HEK293 (cell line): ENCODE measurements at regions not wholly inside any gene's neighbourhood (a gene's known extent, or its start where the extent isn't known, plus 50 kb on each side); places are given as distances from the start of the nearest gene placed in this dataset.

Source experiments
- CTCF ChIA-PET: fragments of 350-600 bp; formaldehyde crosslinking; extraction: SDS; loops from one replicate; lab custom pipeline; 2021; ENCODE audit warnings: antibody characterized with exemption; lab: Yijun Ruan, JAX
- POLR2A ChIA-PET: fragments of 300-600 bp; formaldehyde crosslinking; extraction: SDS; loops from one replicate; lab custom pipeline; 2020; ENCODE audit warnings: antibody characterized with exemption, inconsistent platforms; lab: Yijun Ruan, JAX
- H3K27ac ChIP-seq: fragments of 200-500 bp; sonication (Bioruptor generic); 2 replicates; pipeline ENCODE4 v1.5.1; 2014; ENCODE audit warnings: low read depth, low read length, control low read depth, inconsistent platforms; ENCODE audit errors: extremely low read depth
- H3K36me3 ChIP-seq, 2 experiments: fragments of 200-500 bp in 1 of 2; sonication (Bioruptor generic) in 1 of 2; 1 replicate in 1 of 2; 2 replicates in 1 of 2; pipeline ENCODE4 v1.5.1; 2014 to 2017; ENCODE audit warnings: inconsistent platforms in 2 of 2, low read length in 2 of 2; ENCODE audit not compliant: control insufficient read depth in 2 of 2, insufficient read depth in 1 of 2
- H3K4me1 ChIP-seq: fragments of 200-500 bp; sonication (Bioruptor generic); 2 replicates; pipeline ENCODE4 v1.5.1; 2014; ENCODE audit warnings: mild to moderate bottlenecking, low read length, inconsistent platforms; ENCODE audit not compliant: control insufficient read depth, insufficient read depth
- H3K4me3 ChIP-seq: 2 replicates; pipeline ENCODE4 v1.5.1; 2011; ENCODE audit warnings: low read depth, mild to moderate bottlenecking, control low read depth, low read length, moderate library complexity
- H3K9me3 ChIP-seq: fragments of 200-500 bp; sonication (Bioruptor generic); 2 replicates; pipeline ENCODE4 v1.5.1; 2014; ENCODE audit warnings: low read depth, low read length, inconsistent platforms; ENCODE audit not compliant: control insufficient read depth, insufficient read depth
- EGR2 ChIP-seq: fragments of 450-650 bp; formaldehyde crosslinking; IDR thresholded peaks from 2 replicates; pipeline ENCODE4 v1.5.1; 2016; ENCODE audit warnings: low read depth, missing biosample characterization, missing genetic modification characterization
- FEZF1 ChIP-seq: fragments of 450-650 bp; formaldehyde crosslinking; IDR thresholded peaks from 2 replicates; pipeline ENCODE4 v1.5.1; 2016; ENCODE audit warnings: missing biosample characterization, missing genetic modification characterization
- GLIS1 ChIP-seq: fragments of 450-650 bp; formaldehyde crosslinking; IDR thresholded peaks from 2 replicates; pipeline ENCODE4 v1.5.1; 2016; ENCODE audit warnings: missing biosample characterization, missing genetic modification characterization
- KLF10 ChIP-seq: fragments of 450-650 bp; IDR thresholded peaks from 2 replicates; pipeline ENCODE4 v1.5.1; 2018; ENCODE audit warnings: missing biosample characterization, mild to moderate bottlenecking, missing genetic modification characterization
- KLF16 ChIP-seq: fragments of 450-650 bp; formaldehyde crosslinking; IDR thresholded peaks from 2 replicates; pipeline ENCODE4 v1.5.1; 2017; ENCODE audit warnings: missing biosample characterization, missing genetic modification characterization
- KLF7 ChIP-seq: fragments of 450-650 bp; formaldehyde crosslinking; IDR thresholded peaks from 2 replicates; pipeline ENCODE4 v1.5.1; 2016; ENCODE audit warnings: missing biosample characterization, missing genetic modification characterization, borderline replicate concordance
- KLF9 ChIP-seq: fragments of 450-650 bp; formaldehyde crosslinking; IDR thresholded peaks from 2 replicates; pipeline ENCODE4 v1.5.1; 2016; ENCODE audit warnings: missing biosample characterization, missing genetic modification characterization, low read depth
- PATZ1 ChIP-seq: fragments of 450-650 bp; formaldehyde crosslinking; IDR thresholded peaks from 2 replicates; pipeline ENCODE4 v1.5.1; 2016; ENCODE audit warnings: missing biosample characterization, missing genetic modification characterization
- PRDM1 ChIP-seq: fragments of 450-650 bp; formaldehyde crosslinking; IDR thresholded peaks from 2 replicates; pipeline ENCODE4; 2016; ENCODE audit warnings: missing biosample characterization, missing genetic modification characterization
- SALL2 ChIP-seq: fragments of 450-650 bp; formaldehyde crosslinking; IDR thresholded peaks from 2 replicates; pipeline ENCODE4 v1.5.0; 2017; ENCODE audit warnings: missing biosample characterization, mild to moderate bottlenecking, missing genetic modification characterization, borderline replicate concordance
- ZEB2 ChIP-seq: fragments of 450-650 bp; formaldehyde crosslinking; IDR thresholded peaks from 2 replicates; pipeline ENCODE4 v1.5.1; 2016; ENCODE audit warnings: missing biosample characterization, missing genetic modification characterization
- ZFHX2 ChIP-seq: fragments of 450-650 bp; formaldehyde crosslinking; conservative IDR thresholded peaks from 2 replicates; pipeline ENCODE4 v1.5.1; 2016; ENCODE audit warnings: missing biosample characterization, missing genetic modification characterization
- ZNF19 ChIP-seq: fragments of 450-650 bp; formaldehyde crosslinking; IDR thresholded peaks from 2 replicates; pipeline ENCODE4; 2016; ENCODE audit warnings: missing biosample characterization, missing genetic modification characterization, low read depth
- ZNF2 ChIP-seq: fragments of 450-650 bp; formaldehyde crosslinking; IDR thresholded peaks from 2 replicates; pipeline ENCODE4 v1.5.1; 2016; ENCODE audit warnings: missing biosample characterization, missing genetic modification characterization
- ZNF221 ChIP-seq: fragments of 450-650 bp; formaldehyde crosslinking; IDR thresholded peaks from 2 replicates; pipeline ENCODE4 v1.5.1; 2017; ENCODE audit warnings: missing biosample characterization, missing genetic modification characterization, borderline replicate concordance
- ZNF223 ChIP-seq: fragments of 450-650 bp; formaldehyde crosslinking; IDR thresholded peaks from 2 replicates; pipeline ENCODE4 v1.5.1; 2016; ENCODE audit warnings: missing biosample characterization, missing genetic modification characterization
- ZNF239 ChIP-seq: fragments of 450-650 bp; formaldehyde crosslinking; IDR thresholded peaks from 2 replicates; pipeline ENCODE4 v1.5.1; 2016; ENCODE audit warnings: missing biosample characterization, missing genetic modification characterization
- ZNF24 ChIP-seq: fragments of 450-650 bp; formaldehyde crosslinking; IDR thresholded peaks from 2 replicates; pipeline ENCODE4 v1.5.1; 2016; ENCODE audit warnings: missing biosample characterization, missing genetic modification characterization
- ZNF335 ChIP-seq: fragments of 450-650 bp; formaldehyde crosslinking; conservative IDR thresholded peaks from 2 replicates; pipeline ENCODE4 v1.5.1; 2016; ENCODE audit warnings: missing biosample characterization, missing genetic modification characterization
- ZNF341 ChIP-seq: fragments of 450-650 bp; formaldehyde crosslinking; IDR thresholded peaks from 2 replicates; pipeline ENCODE4; 2016; ENCODE audit warnings: low read depth, missing biosample characterization, missing genetic modification characterization
- ZNF416 ChIP-seq: fragments of 450-650 bp; formaldehyde crosslinking; IDR thresholded peaks from 2 replicates; pipeline ENCODE4 v1.5.1; 2016; ENCODE audit warnings: missing biosample characterization, missing genetic modification characterization
- ZNF514 ChIP-seq: fragments of 450-650 bp; formaldehyde crosslinking; IDR thresholded peaks from 2 replicates; pipeline ENCODE4 v1.5.1; 2016; ENCODE audit warnings: missing biosample characterization, missing genetic modification characterization
- ZNF544 ChIP-seq: fragments of 450-650 bp; formaldehyde crosslinking; IDR thresholded peaks from 2 replicates; pipeline ENCODE4 v1.5.0; 2017; ENCODE audit warnings: missing biosample characterization, missing genetic modification characterization
- ZNF571 ChIP-seq: fragments of 450-650 bp; formaldehyde crosslinking; IDR thresholded peaks from 2 replicates; pipeline ENCODE4 v1.5.0; 2017; ENCODE audit warnings: missing biosample characterization, missing genetic modification characterization
- ZNF639 ChIP-seq: fragments of 450-650 bp; formaldehyde crosslinking; IDR thresholded peaks from 2 replicates; pipeline ENCODE4 v1.5.1; 2016; ENCODE audit warnings: missing biosample characterization, missing genetic modification characterization
- ZNF645 ChIP-seq: fragments of 450-650 bp; formaldehyde crosslinking; IDR thresholded peaks from 2 replicates; pipeline ENCODE4; 2016; ENCODE audit warnings: missing biosample characterization, missing genetic modification characterization
- ZNF76 ChIP-seq: fragments of 450-650 bp; formaldehyde crosslinking; IDR thresholded peaks from 2 replicates; pipeline ENCODE4; 2016; ENCODE audit warnings: low read depth, missing biosample characterization, missing genetic modification characterization, borderline replicate concordance
- ZSCAN16 ChIP-seq: fragments of 450-650 bp; formaldehyde crosslinking; IDR thresholded peaks from 2 replicates; pipeline ENCODE4 v1.5.1; 2016; ENCODE audit warnings: missing biosample characterization, missing genetic modification characterization
- ZSCAN4 ChIP-seq: fragments of 450-650 bp; formaldehyde crosslinking; IDR thresholded peaks from 2 replicates; pipeline ENCODE4 v1.5.1; 2017; ENCODE audit warnings: missing biosample characterization, missing genetic modification characterization

GRCh38 chr1:24996983-24997893 lies 67.2 kb upstream of the RUNX3 start:
- CTCF ChIA-PET = interaction anchor here (0.8 kb wide), 1 partner anchor 308 kb away, joined by 3 read pairs; no protein-coding TSS in a partner anchor
- H3K27ac ChIP-seq = no peak overlapping the region
- no peak overlapping the region for H3K4me3 ChIP-seq
- H3K4me1 ChIP-seq = no peaks in the 10 kb centered on the region
- H3K36me3 ChIP-seq = no peaks in the 10 kb centered on the region
- TF ChIP-seq KLF16 (tag by site-specific recombination) (no peak), ZNF639 (tag by site-specific recombination) (no peak), GLIS1 (no peak), ZNF571 (tag by site-specific recombination) (no peak), ZNF544 (no peak), ZNF416 (tag by site-specific recombination) (no peak), ZFHX2 (tag by site-specific recombination) (no peak), SALL2 (tag by site-specific recombination) (no peak), FEZF1 (no peak), ZNF2 (tag by site-specific recombination) (no peak), PRDM1 (tag by site-specific recombination) (no peak), ZSCAN4 (tag by site-specific recombination) (no peak), ZEB2 (tag by site-specific recombination) (no peak), ZNF645 (no peak), EGR2 (tag by site-specific recombination) (no peak), ZSCAN16 (tag by site-specific recombination) (no peak), ZNF335 (tag by site-specific recombination) (no peak), ZNF24 (no peak), ZNF341 (tag by site-specific recombination) (no peak), KLF7 (tag by site-specific recombination) (no peak)
- H3K9me3 ChIP-seq = no peaks in the 10 kb centered on the region
- POLR2A ChIA-PET = no interaction called here

GRCh38 chr1:24996456-24996855 lies 66.4 kb upstream of the RUNX3 start:
- POLR2A ChIA-PET = no interaction called here
- CTCF ChIA-PET = interaction anchor here (0.8 kb wide), 1 partner anchor 307 kb away, joined by 3 read pairs; no protein-coding TSS in a partner anchor
- H3K27ac ChIP-seq = no peak overlapping the region
- H3K4me1 ChIP-seq = no peaks in the 10 kb centered on the region
- no peaks in the 10 kb centered on the region for H3K36me3 ChIP-seq
- H3K4me3 ChIP-seq = no peak overlapping the region
- no peaks in the 10 kb centered on the region for H3K9me3 ChIP-seq
- no peak for TF ChIP-seq ZNF514 (tag by site-specific recombination)
- no peak for TF ChIP-seq PATZ1
- no peak for TF ChIP-seq ZNF76
- TF ChIP-seq KLF9 (tag by site-specific recombination) = no peak
- TF ChIP-seq ZNF221 (tag by site-specific recombination) = no peak
- TF ChIP-seq ZNF239 (tag by site-specific recombination) = no peak
- no peak for TF ChIP-seq ZNF223 (tag by site-specific recombination)
- no peak for TF ChIP-seq ZNF19
- TF ChIP-seq KLF10 (tag by site-specific recombination) = no peak
